Central memory CD8-positive, alpha-beta T cell (primary cell): ENCODE measurements at regions not wholly inside any gene's neighbourhood (a gene's known extent, or its start where the extent isn't known, plus 50 kb on each side); places are given as distances from the start of the nearest gene placed in this dataset.
A peak's percentile ranks its signal among the peaks of the same experiment; 100 is the strongest.
"Not testable (repeated sequence)": the region's sequence is repeated elsewhere in the genome, so short reads cannot be mapped to it uniquely, and the experiment has no call there.

Experiments used
- ATAC-seq: fragments of 150-1000 bp; cut with Tn5 transposase; replicated peaks from 2 replicates; pipeline ENCODE4 v1.10.0; 2022; ENCODE audit warnings: mild to moderate bottlenecking, moderate FRiP score, moderate number of reproducible peaks; ENCODE audit not compliant: poor library complexity, severe bottlenecking; ENCODE audit errors: extremely low read depth
- DNase-seq, 2 donors: peaks; one replicate each; pipeline ENCODE4 v3.0.0; 2021; ENCODE audit warnings: low spot score in 2 of 2
- H3K27ac Mint-ChIP-seq: one replicate; pipeline ENCODE4 v1.8.0; 2022; ENCODE audit warnings: low read depth, mild to moderate bottlenecking, moderate library complexity, mixed read lengths
- H3K27me3 Mint-ChIP-seq: one replicate; pipeline ENCODE4 v1.8.0; 2022; ENCODE audit warnings: mixed read lengths
- H3K36me3 Mint-ChIP-seq: one replicate; pipeline ENCODE4 v1.8.0; 2022; ENCODE audit warnings: mild to moderate bottlenecking, moderate library complexity, mixed read lengths; ENCODE audit not compliant: insufficient read depth
- H3K4me1 Mint-ChIP-seq: one replicate; pipeline ENCODE4 v1.8.0; 2022; ENCODE audit warnings: mixed read lengths
- H3K4me3 Mint-ChIP-seq: one replicate; pipeline ENCODE4 v1.8.0; 2022; ENCODE audit warnings: mild to moderate bottlenecking, moderate library complexity, mixed read lengths
- H3K9me3 Mint-ChIP-seq: one replicate; pipeline ENCODE4 v1.8.0; 2022; ENCODE audit warnings: mixed read lengths

DNA sequence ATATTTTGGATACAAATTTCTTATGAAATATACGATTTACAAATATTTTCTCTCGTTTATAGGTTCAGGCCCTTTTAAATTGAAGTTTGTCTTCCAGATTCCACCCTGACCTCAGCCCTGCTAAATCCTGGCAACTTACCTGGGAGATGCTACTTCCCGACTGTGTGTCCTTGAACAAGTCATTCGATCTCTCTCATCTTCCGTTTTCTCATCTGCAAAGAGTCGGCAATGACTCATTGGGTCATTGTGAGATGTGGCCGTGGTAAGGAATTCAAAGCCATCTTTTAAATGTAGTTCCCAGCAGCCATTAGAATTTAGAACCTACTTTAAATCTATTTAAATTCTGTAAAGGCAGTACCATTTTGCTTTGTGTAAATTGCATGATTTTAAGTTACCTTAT lies 72.5 kb downstream of the LHX2 start:
- H3K4me3 Mint-ChIP-seq, result no peak overlapping the region
- DNase-seq (no peak), ATAC-seq (no peak)
- H3K36me3 Mint-ChIP-seq, result no peaks in the 10 kb centered on the region
- no peak overlapping the region for H3K27ac Mint-ChIP-seq
- peaks cover 7% of the 10 kb centered on the region for H3K9me3 Mint-ChIP-seq
- H3K4me1 Mint-ChIP-seq, result no peaks in the 10 kb centered on the region
- peaks cover 32% of the 10 kb centered on the region for H3K27me3 Mint-ChIP-seq

DNA sequence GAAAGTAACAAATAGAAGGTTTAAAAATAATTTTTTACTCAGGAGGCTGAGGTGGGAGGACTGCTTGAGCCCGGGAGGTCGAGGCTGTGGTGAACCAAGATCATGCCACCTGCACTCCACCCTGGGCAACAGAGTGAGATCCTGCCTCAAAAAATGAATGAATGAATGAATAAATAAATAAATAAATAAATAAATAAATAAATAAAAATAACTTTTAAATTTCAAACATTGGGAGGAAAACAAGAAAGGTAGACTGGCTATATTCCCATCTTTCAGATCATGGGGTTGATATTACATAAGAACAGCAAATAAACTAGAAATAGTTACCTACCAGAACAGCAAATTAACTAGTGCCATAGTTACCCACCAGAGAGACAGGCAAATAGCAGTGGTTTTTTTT lies 75.7 kb downstream of the LHX2 start:
- H3K27ac Mint-ChIP-seq, result no peak overlapping the region
- DNase-seq, result no peak
- no peaks in the 10 kb centered on the region for H3K4me1 Mint-ChIP-seq
- H3K9me3 Mint-ChIP-seq, result peaks cover 7% of the 10 kb centered on the region
- H3K4me3 Mint-ChIP-seq, result no peak overlapping the region
- peaks cover 54% of the 10 kb centered on the region for H3K27me3 Mint-ChIP-seq
- peaks cover 3% of the 10 kb centered on the region for H3K36me3 Mint-ChIP-seq
- ATAC-seq, result no peak

DNA sequence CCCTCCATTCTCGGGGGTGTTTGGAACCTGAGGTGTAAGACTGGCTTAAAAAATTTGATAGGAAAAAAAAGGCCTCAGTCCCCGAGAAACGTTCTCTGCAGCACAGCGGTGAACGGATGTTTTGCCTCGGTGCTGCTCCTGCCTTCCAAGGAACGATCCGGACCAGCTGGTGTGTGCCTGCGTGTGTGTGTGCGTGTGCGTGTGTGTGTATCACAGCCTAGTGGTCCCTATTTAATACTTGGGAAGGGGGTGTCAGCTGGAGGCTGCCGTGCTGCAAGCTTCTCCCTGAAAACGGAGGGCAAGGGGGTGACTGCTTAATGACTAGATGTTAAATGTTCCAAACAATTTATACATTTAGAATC lies 76.9 kb downstream of the LHX2 start:
- ATAC-seq (no peak), DNase-seq (no peak)
- H3K27ac Mint-ChIP-seq, result no peak overlapping the region
- no peaks in the 10 kb centered on the region for H3K4me1 Mint-ChIP-seq
- H3K4me3 Mint-ChIP-seq, result no peak overlapping the region
- H3K27me3 Mint-ChIP-seq, result peaks cover 49% of the 10 kb centered on the region
- peaks cover 3% of the 10 kb centered on the region for H3K36me3 Mint-ChIP-seq
- H3K9me3 Mint-ChIP-seq, result peaks cover 7% of the 10 kb centered on the region

DNA sequence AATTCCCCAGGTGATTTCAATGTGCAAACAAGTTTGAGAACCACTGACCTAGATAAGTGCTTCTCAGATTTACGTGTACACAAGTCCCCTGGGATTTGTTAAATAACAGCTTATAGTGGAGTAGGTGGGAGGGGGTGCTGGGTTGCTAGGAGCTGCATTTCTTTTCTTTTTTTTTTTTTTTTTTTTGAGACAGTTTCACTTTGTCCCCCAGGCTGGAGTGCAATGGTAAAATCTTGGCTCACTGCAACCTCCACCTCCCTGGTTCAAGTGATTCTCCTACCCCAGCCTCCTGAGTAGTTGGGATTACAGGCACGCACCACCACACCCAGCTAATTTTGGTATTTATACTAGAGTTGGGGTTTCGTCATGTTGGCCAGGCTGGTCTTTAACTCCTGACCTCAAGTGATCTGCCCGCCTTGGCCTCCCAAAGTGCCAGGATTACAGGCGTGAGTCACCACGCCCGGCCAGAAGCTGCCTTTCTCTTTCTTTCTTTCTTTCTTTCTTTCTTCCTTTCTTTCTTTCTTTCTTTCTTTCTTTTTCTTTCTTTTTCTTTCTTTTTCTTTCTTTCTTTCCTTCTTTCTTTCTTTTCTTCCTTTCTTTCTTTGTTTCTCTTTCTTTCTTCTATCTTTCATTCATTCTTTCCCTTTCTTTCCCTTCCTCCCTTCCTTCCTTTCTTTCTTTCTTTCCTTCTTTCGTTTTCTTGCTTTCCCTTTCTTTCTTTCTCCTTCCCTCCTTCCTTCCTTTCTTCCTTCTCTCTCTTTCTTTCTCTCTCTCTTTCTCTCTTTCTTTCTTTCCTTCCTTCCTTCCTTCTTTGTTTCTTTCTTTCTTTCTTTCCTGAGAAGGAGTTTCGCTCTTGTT lies 78.3 kb downstream of the LHX2 start:
- not testable (repeated sequence) for H3K36me3 Mint-ChIP-seq, H3K27ac Mint-ChIP-seq

DNA sequence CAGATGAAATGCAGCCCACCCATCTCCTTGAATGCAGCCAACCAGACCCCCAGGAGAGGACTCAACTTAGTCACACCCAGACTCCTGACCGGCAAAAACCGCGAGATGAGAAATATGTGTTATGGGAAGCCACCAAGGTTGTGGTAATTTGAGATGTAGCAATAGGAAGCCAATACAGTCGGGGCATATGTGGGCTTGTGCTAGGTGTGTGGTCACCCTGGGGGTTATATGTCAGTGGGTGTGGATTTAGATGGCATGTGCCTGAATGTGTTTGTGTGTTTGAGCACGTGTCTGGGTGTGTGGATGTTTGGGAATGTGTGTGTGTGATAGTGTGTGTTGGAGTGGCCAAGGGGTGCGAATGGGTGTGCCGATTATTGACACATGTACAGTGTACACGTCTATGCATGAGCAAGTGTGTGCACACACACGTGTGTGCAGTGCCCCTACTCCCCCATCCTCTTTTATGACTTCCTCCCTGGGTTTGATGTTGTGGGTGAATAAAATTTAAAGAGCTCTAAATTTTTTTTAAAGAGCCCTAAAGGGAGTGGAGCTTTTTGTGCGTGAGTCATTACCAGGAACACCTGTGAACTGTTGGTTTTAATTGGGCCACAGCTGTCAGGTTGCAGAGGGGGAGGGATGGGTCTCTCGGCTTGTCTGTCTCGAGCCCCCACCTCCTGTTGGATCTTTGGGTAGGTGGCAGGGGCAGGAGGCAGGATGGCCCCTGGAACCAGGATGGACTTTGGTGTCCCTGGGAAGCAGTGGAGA lies 86.8 kb downstream of the LHX2 start:
- ATAC-seq (no peak), DNase-seq (no peak)
- peaks cover 5% of the 10 kb centered on the region for H3K4me1 Mint-ChIP-seq
- H3K27me3 Mint-ChIP-seq, result peaks cover 50% of the 10 kb centered on the region
- H3K36me3 Mint-ChIP-seq, result no peaks in the 10 kb centered on the region
- no peak overlapping the region for H3K4me3 Mint-ChIP-seq
- H3K9me3 Mint-ChIP-seq, result no peaks in the 10 kb centered on the region
- no peak overlapping the region for H3K27ac Mint-ChIP-seq

More for the DNA sequence above, 78.3 kb downstream of the LHX2 start:
- H3K4me1 Mint-ChIP-seq, H3K4me3 Mint-ChIP-seq, DNase-seq, ATAC-seq, H3K9me3 Mint-ChIP-seq: not testable (repeated sequence)
- H3K27me3 Mint-ChIP-seq, result peaks cover 45% of the 10 kb centered on the region

DNA sequence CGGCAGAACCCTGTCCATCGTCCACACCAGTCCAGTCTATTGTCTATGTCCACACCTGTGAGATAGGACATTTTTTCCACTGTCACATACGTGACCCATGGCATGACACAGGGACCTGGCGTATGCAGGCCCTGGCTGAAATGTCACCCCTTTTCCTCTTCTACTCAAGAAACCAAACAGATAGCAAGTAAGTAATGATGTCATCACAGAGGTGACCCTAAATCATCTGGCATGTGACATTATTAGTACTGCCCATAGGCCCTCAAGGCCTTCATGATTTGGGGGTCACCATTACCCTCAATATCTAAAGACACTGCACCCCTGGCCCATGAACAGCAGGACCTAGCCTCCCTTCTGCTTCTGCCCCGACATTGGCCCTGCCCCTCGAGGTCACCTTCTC lies 88.3 kb downstream of the LHX2 start:
- Mint-ChIP-seq H3K9me3 (no peaks in the 10 kb centered on the region), H3K27me3 (peaks cover 50% of the 10 kb centered on the region), H3K27ac (no peak overlapping the region), H3K4me1 (peaks cover 5% of the 10 kb centered on the region), H3K36me3 (no peaks in the 10 kb centered on the region), H3K4me3 (no peak overlapping the region)
- ATAC-seq, result no peak
- no peak for DNase-seq

DNA sequence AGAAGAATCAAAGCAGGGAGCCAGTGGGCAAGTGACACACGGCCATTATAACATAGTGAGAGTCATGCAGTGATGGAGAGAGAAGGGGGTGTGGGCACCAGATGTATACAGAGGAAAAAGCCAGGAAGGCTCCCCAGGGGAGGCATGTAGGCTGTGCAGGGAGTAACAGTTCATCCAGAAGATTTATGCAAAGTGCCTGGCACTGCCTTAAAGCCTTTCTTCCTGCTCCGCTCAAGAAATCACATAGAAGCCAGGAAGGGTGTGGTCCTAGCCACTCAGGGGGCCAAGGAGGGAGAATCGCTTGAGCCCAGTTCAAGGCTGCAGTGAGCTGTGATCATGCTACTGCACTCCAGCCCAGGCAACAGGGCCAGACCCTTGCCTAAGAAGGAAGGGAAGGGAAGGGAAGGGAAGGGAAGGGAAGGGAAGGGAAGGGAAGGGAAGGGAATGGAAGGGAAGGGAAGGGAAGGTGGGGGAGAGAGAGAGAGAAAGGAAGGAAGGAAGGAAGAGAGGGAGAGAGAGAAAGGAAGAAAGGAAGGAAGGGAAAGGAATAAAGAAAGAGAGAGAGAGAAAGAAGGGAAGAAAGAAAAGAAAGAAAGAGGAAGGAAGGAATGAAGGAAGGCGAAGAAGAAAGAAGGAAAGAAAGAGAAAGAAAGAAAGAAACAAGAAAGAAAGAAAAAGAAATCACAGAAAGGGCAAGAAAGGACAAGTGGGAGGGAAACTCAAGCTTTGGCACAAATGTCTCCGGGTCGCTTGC lies 89.8 kb downstream of the LHX2 start:
- peaks cover 5% of the 10 kb centered on the region for H3K4me1 Mint-ChIP-seq
- H3K36me3 Mint-ChIP-seq, result no peaks in the 10 kb centered on the region
- peaks cover 52% of the 10 kb centered on the region for H3K27me3 Mint-ChIP-seq
- no peak for DNase-seq
- H3K27ac Mint-ChIP-seq, result peak overlapping the region; percentile 4
- no peak for ATAC-seq
- H3K9me3 Mint-ChIP-seq, result no peaks in the 10 kb centered on the region
- H3K4me3 Mint-ChIP-seq, result no peak overlapping the region

DNA sequence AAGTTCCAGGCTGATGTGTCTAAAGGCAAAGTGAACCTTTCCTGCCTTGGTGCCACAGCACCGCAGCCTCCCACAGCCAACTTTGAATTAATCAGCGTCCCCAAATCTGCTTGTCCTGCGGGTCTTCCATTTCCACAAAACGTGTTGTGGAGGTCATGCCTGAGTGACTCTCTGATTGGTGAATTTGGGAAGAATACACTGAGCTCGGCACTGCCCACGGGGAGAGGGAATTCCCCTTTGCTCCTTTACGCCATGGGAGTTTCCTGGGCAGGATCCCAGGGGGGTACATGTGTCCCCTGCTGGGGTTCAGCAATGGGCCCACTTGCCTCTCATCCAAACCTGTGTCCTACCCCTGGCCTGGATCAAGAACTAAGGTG lies 90.4 kb downstream of the LHX2 start:
- peak overlapping the region; percentile 4 for H3K27ac Mint-ChIP-seq
- H3K4me3 Mint-ChIP-seq, result no peak overlapping the region
- DNase-seq (no peak), ATAC-seq (no peak)
- peaks cover 5% of the 10 kb centered on the region for H3K4me1 Mint-ChIP-seq
- H3K27me3 Mint-ChIP-seq, result peaks cover 58% of the 10 kb centered on the region
- H3K36me3 Mint-ChIP-seq, result no peaks in the 10 kb centered on the region
- no peaks in the 10 kb centered on the region for H3K9me3 Mint-ChIP-seq

DNA sequence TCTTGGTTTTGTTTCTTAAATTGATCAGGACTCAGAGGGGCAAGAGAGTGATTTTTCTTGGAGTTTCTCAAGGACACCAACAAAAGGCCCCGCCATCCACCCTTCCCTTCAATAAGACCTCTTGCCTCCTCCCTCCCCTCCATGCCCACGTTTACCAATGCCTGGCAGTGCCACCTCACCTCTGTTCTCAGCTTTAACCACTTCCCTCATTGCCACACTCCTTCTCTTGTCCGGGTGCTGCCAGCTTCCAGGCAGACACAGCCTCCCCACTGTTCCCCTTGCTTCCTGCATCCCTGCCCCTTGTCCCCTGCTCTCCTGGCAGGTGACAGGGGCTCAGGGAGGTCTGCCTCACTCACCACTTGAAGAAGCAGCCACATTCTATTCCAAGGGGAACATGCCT lies 90.8 kb downstream of the LHX2 start:
- H3K9me3 Mint-ChIP-seq, result no peaks in the 10 kb centered on the region
- no peaks in the 10 kb centered on the region for H3K36me3 Mint-ChIP-seq
- no peak overlapping the region for H3K27ac Mint-ChIP-seq

DNA sequence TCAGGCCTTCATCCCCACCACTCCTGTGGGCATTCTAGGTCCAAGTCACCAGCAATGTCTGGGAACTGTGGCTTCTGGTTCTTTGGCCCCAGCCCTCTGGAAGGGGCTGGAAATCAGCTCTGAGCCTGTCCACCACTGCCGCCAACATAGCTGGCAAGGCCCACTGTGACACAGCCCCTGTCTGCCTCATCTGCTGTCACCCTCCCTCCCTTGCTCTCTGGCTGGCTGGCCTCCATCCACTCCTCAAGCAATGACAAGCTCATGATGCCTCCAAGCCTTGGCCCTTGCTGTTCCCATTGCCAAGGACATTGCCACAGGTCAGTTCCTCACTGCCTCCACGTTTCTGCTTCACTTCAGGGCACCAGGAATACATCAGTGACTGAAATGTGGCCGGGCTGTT lies 93.7 kb downstream of the LHX2 start:
- no peaks in the 10 kb centered on the region for H3K9me3 Mint-ChIP-seq
- DNase-seq (no peak), ATAC-seq (no peak)
- H3K4me3 Mint-ChIP-seq, result no peak overlapping the region
- peaks cover 5% of the 10 kb centered on the region for H3K4me1 Mint-ChIP-seq
- no peaks in the 10 kb centered on the region for H3K36me3 Mint-ChIP-seq
- no peak overlapping the region for H3K27ac Mint-ChIP-seq
- H3K27me3 Mint-ChIP-seq, result peaks cover 57% of the 10 kb centered on the region

More for the DNA sequence above, 90.8 kb downstream of the LHX2 start:
- DNase-seq (no peak), ATAC-seq (no peak)
- peaks cover 62% of the 10 kb centered on the region for H3K27me3 Mint-ChIP-seq
- H3K4me1 Mint-ChIP-seq, result peaks cover 5% of the 10 kb centered on the region
- no peak overlapping the region for H3K4me3 Mint-ChIP-seq

DNA sequence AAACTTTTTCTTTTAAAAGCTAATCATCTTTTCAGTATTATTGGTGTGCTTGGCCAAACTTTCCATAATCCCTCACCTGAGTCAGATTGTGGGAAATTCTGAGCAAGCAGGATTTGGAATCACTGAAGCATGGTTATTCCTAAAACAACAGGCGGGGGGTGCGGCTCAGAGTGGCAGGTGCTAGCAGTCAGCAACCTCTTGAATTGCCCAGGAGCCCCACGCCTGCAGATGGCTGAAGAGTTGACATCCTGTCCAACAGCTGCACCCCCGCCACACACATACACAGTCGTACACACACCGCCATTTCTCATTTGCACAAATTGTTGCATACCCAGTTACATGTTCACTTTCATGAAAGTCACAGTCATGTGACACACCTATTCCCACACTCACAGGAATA lies 96.6 kb downstream of the LHX2 start:
- no peak overlapping the region for H3K27ac Mint-ChIP-seq
- peaks cover 5% of the 10 kb centered on the region for H3K9me3 Mint-ChIP-seq
- DNase-seq (no peak), ATAC-seq (no peak)
- H3K4me1 Mint-ChIP-seq, result no peaks in the 10 kb centered on the region
- no peak overlapping the region for H3K4me3 Mint-ChIP-seq
- H3K36me3 Mint-ChIP-seq, result no peaks in the 10 kb centered on the region
- H3K27me3 Mint-ChIP-seq, result peaks cover 39% of the 10 kb centered on the region

DNA sequence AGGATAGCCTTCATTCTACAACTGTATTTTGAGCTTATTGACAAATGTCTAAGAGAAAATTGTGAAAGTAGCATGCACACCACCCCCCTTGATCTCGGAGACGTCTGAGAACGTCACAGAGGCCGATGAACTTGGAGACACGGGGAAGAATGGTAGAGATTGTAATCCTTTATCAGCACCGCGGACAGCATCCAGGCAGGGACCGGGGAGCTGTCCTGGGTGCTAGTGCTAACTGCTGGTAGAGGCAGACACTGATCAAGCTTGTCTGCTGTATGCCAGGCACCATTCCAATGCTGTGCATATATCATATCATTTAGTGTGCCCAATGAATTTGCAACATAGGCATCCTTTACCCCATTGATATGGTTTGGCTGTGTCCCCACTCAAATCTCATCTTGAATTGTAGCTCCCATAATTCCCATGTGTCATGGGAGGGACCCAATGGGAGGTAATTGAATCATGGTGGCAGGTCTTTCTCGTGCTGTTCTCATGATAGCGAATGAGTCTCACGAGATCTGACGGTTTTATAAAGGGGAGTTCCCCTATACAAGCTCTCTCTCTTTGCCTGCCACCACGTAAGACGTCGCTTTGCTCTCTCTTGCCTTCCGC lies 98.8 kb downstream of the LHX2 start:
- Mint-ChIP-seq H3K36me3 (no peaks in the 10 kb centered on the region), H3K27ac (no peak overlapping the region), H3K9me3 (peaks cover 5% of the 10 kb centered on the region), H3K4me3 (no peak overlapping the region), H3K4me1 (no peaks in the 10 kb centered on the region), H3K27me3 (peaks cover 51% of the 10 kb centered on the region)
- ATAC-seq, result no peak
- DNase-seq, result peak; percentile 17 to 18
